ENCODE measurements at regions not wholly inside any gene's neighbourhood (a gene's known extent, or its start where the extent isn't known, plus 50 kb on each side); places are given as distances from the start of the nearest gene placed in this dataset.

DNA sequence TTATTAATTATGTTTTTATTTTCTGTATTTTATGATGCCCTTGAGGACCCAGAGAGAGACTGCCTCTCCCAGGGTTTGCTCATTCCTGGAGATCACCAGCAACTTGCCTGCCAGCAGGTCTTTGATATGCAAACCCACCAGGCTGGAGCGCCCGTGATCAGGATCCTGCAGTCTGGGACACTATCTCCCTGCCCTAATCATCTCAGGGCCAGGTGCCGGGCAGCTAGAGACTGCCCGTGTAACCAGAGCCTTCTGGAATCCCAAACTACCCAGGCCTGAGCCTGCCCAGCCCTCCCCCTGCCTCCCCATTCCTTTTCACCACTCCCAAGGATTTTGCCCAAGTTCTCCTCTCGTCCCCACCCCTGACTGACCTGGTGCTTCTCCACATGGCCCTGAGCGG, 52.2 kb upstream of the B3GAT1 start:
- DNase-seq (ENCODE audit: extremely low read depth, insufficient read length) = no peak
- TF ChIP-seq, protein P1, sequence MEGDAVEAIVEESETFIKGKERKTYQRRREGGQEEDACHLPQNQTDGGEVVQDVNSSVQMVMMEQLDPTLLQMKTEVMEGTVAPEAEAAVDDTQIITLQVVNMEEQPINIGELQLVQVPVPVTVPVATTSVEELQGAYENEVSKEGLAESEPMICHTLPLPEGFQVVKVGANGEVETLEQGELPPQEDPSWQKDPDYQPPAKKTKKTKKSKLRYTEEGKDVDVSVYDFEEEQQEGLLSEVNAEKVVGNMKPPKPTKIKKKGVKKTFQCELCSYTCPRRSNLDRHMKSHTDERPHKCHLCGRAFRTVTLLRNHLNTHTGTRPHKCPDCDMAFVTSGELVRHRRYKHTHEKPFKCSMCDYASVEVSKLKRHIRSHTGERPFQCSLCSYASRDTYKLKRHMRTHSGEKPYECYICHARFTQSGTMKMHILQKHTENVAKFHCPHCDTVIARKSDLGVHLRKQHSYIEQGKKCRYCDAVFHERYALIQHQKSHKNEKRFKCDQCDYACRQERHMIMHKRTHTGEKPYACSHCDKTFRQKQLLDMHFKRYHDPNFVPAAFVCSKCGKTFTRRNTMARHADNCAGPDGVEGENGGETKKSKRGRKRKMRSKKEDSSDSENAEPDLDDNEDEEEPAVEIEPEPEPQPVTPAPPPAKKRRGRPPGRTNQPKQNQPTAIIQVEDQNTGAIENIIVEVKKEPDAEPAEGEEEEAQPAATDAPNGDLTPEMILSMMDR (IDR thresholded peaks at IDR 0.05; ENCODE audit: insufficient read depth, low read length, poor library complexity, severe bottlenecking) = no peak
- peaks cover 3% of the 10 kb centered on the region; the same call in 1 of the 2 replicates for H3K27me3 ChIP-seq (replicated peaks; ENCODE audit: control insufficient read depth, insufficient read depth, low read length)
- H3K36me3 ChIP-seq (ENCODE audit: control insufficient read depth, insufficient read depth, low read length) = no peaks in the 10 kb centered on the region
- no peak overlapping the region for H3K4me3 ChIP-seq (replicated peaks; ENCODE audit: low read depth, low read length)

DNA sequence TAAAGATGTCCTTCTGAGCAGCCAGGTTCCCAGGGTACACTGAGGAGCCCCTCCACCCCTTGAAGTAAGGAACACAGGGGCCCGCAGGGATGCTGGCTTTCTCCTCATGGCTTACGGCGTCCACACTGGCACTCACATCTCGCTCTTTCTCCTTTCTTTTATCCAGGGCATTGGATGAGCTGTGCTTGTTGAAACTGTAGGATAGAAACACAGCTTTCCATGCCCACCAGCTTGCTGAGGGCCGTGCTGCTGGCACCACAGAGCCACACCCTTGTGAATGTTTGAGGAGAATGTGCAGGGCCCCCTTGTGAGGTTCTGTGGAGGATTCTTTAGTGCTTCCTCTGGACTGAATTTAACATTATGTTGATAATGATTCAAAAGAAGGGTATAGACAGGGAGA, 51.7 kb upstream of the B3GAT1 start:
- H3K36me3 ChIP-seq (ENCODE audit: control insufficient read depth, insufficient read depth, low read length) = no peaks in the 10 kb centered on the region
- H3K27me3 ChIP-seq (replicated peaks; ENCODE audit: control insufficient read depth, insufficient read depth, low read length) = peaks cover 3% of the 10 kb centered on the region; the same call in 1 of the 2 replicates
- DNase-seq (ENCODE audit: extremely low read depth, insufficient read length) = no peak
- no peak overlapping the region for H3K4me3 ChIP-seq (replicated peaks; ENCODE audit: low read depth, low read length)
- TF ChIP-seq, protein P1 (IDR thresholded peaks at IDR 0.05; ENCODE audit: insufficient read depth, low read length, poor library complexity, severe bottlenecking) = no peak
